ENCODE measurements at regions not wholly inside any gene's neighbourhood (a gene's known extent, or its start where the extent isn't known, plus 50 kb on each side); places are given as distances from the start of the nearest gene placed in this dataset.

GRCh38 chr13:63731896-63732295 is 2316.2 kb upstream of the PCDH20 start:
- H2BK15ac ChIP-seq (ENCODE audit: low read depth, low read length) = no peak overlapping the region
- DNase-seq = no peak
- no peak overlapping the region for H2AK9ac ChIP-seq (replicated peaks; ENCODE audit: low read depth, low read length, poor library complexity)
- no peak overlapping the region for H2AK5ac ChIP-seq (ENCODE audit: low read depth, low read length)
- H2BK20ac ChIP-seq (ENCODE audit: low read depth, low read length) = no peak overlapping the region
- H3K4ac ChIP-seq (ENCODE audit: low read depth, low read length) = no peak overlapping the region
- H2BK120ac ChIP-seq (ENCODE audit: low read depth, low read length) = no peak overlapping the region
- no peak overlapping the region for H3K4me2 ChIP-seq (ENCODE audit: low read depth, low read length)
- H4K5ac ChIP-seq (ENCODE audit: low read depth, low read length) = no peak overlapping the region
- H3K36me3 ChIP-seq (ENCODE audit: control insufficient read depth, insufficient read depth, low read length) = no peaks in the 10 kb centered on the region
- H3K4me1 ChIP-seq (ENCODE audit: control insufficient read depth, insufficient read depth, low read length) = no peaks in the 10 kb centered on the region
- no peak overlapping the region for H4K8ac ChIP-seq (ENCODE audit: low read depth in 2 of 2, low read length in 2 of 2)
- dilution Hi-C loops (cut with HindIII; ENCODE audit: low sequenced_read_pairs, unreplicated experiment) = no loop called here
- H3K4me3 ChIP-seq (ENCODE audit: insufficient read depth, low read depth, low read length) = no peak overlapping the region
- no peaks in the 10 kb centered on the region for H3K9me1 ChIP-seq (ENCODE audit: insufficient read depth, low read length)
- no CpG with 5 or more reads among the region's 3 CpGs for WGBS, 2 experiments (ENCODE audit: extremely low coverage in 2 of 2, insufficient read length in 1 of 2)
- H4K20me1 ChIP-seq (ENCODE audit: insufficient read depth, low read length) = no peaks in the 10 kb centered on the region
- no peaks in the 10 kb centered on the region for H3K27me3 ChIP-seq (ENCODE audit: control insufficient read depth, insufficient read depth, low read length)
- ATAC-seq (ENCODE audit: low read depth) = no peak
- H4K91ac ChIP-seq (ENCODE audit: insufficient read depth, low read depth, low read length) = no peak overlapping the region
- intact Hi-C loops (cut with micrococcal nuclease) = no loop called here
- H3K9me3 ChIP-seq (ENCODE audit: control insufficient read depth, insufficient read depth, low read length) = no peaks in the 10 kb centered on the region
- no peaks in the 10 kb centered on the region for H3K79me1 ChIP-seq (ENCODE audit: low read depth in 1 of 2, low read length in 2 of 2)
- H3K23ac ChIP-seq (ENCODE audit: low read depth, low read length) = no peak overlapping the region
- ChIA-PET CTCF (no interaction called here), POLR2A (ENCODE audit: unreplicated experiment) (no interaction called here)
- TF ChIP-seq MAFK (IDR thresholded peaks at IDR 0.05; ENCODE audit: low read depth, low read length) (no peak), FOS (IDR thresholded peaks at IDR 0.05; ENCODE audit: low read depth, low read length) (no peak), CHD1 (IDR thresholded peaks at IDR 0.05; ENCODE audit: low read depth, low read length) (no peak), CEBPB (IDR thresholded peaks at IDR 0.05; ENCODE audit: low read depth, low read length) (no peak), MXI1 (IDR thresholded peaks at IDR 0.05; ENCODE audit: borderline replicate concordance, low read depth, low read length) (no peak), MAZ (IDR thresholded peaks at IDR 0.05; ENCODE audit: borderline replicate concordance, low read depth, low read length) (no peak), USF2 (IDR thresholded peaks at IDR 0.05; ENCODE audit: low read depth, low read length) (no peak), CTCF (conservative IDR thresholded peaks at IDR 0.05; ENCODE audit: low read depth, low read length) (no peak), RCOR1 (IDR thresholded peaks at IDR 0.05; ENCODE audit: insufficient replicate concordance, low read length) (no peak), POLR2A (IDR thresholded peaks at IDR 0.05; ENCODE audit: low read depth, low read length) (no peak), NFE2L2 (IDR thresholded peaks at IDR 0.05; ENCODE audit: low read depth, low read length) (no peak), SMC3 (IDR thresholded peaks at IDR 0.05; ENCODE audit: low read depth, low read length) (no peak), RFX5 (IDR thresholded peaks at IDR 0.05; ENCODE audit: low read depth, low read length) (no peak), ELK1 (IDR thresholded peaks at IDR 0.05; ENCODE audit: borderline replicate concordance, low read depth, low read length) (no peak), RAD21 (IDR thresholded peaks at IDR 0.05; ENCODE audit: low read length) (no peak), BHLHE40 (IDR thresholded peaks at IDR 0.05; ENCODE audit: low read depth, low read length) (no peak)
- no peak overlapping the region for H2AFZ ChIP-seq (replicated peaks; ENCODE audit: low read length, poor library complexity)
- BruUV-seq (replicated peaks) = no TSS peak
- peak overlapping the region; percentile 63; the same call in 1 of the 2 replicates for H3K14ac ChIP-seq (replicated peaks; ENCODE audit: low read depth, low read length)
- in situ Hi-C loops (cut with MboI; ENCODE audit: low sequenced_read_pairs) = no loop called here
- H3K18ac ChIP-seq (ENCODE audit: low read depth, low read length) = no peak overlapping the region
- H2BK5ac ChIP-seq (ENCODE audit: low read depth, low read length, poor library complexity, severe bottlenecking) = no peak overlapping the region
- no peak overlapping the region for H3K27ac ChIP-seq (ENCODE audit: insufficient read depth, low read length)
- H3K9ac ChIP-seq (ENCODE audit: low read depth, low read length) = no peak overlapping the region
- H3K56ac ChIP-seq (ENCODE audit: extremely low read depth, insufficient read depth, low read length) = no peak overlapping the region
